Adrenal gland (tissue), 9 donors: ENCODE measurements at regions not wholly inside any gene's neighbourhood (a gene's known extent, or its start where the extent isn't known, plus 50 kb on each side); places are given as distances from the start of the nearest gene placed in this dataset.

Source experiments
- DNase-seq, 7 donors: peaks; one replicate each; pipeline ENCODE4 v3.0.0-alpha.2; 2019 to 2020
- H3K27ac ChIP-seq, 5 donors: fragments of 200-600 bp; sonication (generic) in 4 of 5; 1 replicate in 3 of 5; 2 replicates in 2 of 5; pipeline versions ENCODE4 v1.5.1 to v1.8.0; 2016 to 2020; ENCODE audit warnings: mild to moderate bottlenecking in 1 of 5
- H3K27me3 ChIP-seq: fragments of 200-600 bp; 2 replicates; pipeline ENCODE4 v1.8.0; 2021
- H3K36me3 ChIP-seq, 2 donors: fragments of 200-600 bp; replicated peaks in 1 of 2; 1 replicate in 1 of 2; 2 replicates in 1 of 2; pipeline versions ENCODE4 v1.5.1 to v1.8.0; 2018 to 2022
- H3K4me1 ChIP-seq, 2 donors: fragments of 200-600 bp; replicated peaks in 1 of 2; 1 replicate in 1 of 2; 2 replicates in 1 of 2; pipeline versions ENCODE4 v1.5.1 to v1.8.0; 2018 to 2021
- H3K4me3 ChIP-seq, 4 donors: fragments of 200-600 bp; sonication (generic) in 3 of 4; one replicate each; pipeline ENCODE4 v1.5.1; 2016 to 2018
- H3K9me3 ChIP-seq, 3 donors: fragments of 200-600 bp; sonication (generic) in 1 of 3; replicated peaks in 1 of 3; 1 replicate in 2 of 3; 2 replicates in 1 of 3; pipeline versions ENCODE4 v1.5.1 to v1.8.0; 2016 to 2021
- POLR2A ChIP-seq, 2 donors: fragments of 450-650 bp; IDR thresholded peaks; one replicate each; pipeline ENCODE4 v1.6.1; 2017; ENCODE audit warnings: antibody characterized with exemption in 2 of 2, mild to moderate bottlenecking in 2 of 2, moderate library complexity in 1 of 2
- WGBS, 4 donors: extraction: QIAGEN DNeasy Blood & Tissue Kit in 2 of 4; methylation state at CpG; one replicate each; pipeline versions ENCODE4 v1.1.5 to v1.1.7; 2013 to 2017; 5-methylcytosine and 5-hydroxymethylcytosine counted together
- intact Hi-C, 2 donors: fragments of 100-400 bp; cut with DNase I; formaldehyde crosslinking; loops; one replicate each; pipeline versions ENCODE4 v1.14.1 to v1.15.0; 2022 to 2023
- TF ChIP-seq, protein P1 (sequence below), 6 experiments: fragments of 450-650 bp in 4 of 6; fragments of 200-600 bp in 2 of 6; sonication (generic) in 1 of 6; IDR thresholded peaks; 1 replicate in 5 of 6; 2 replicates in 1 of 6; pipeline versions ENCODE4 v1.5.1 to v1.8.0; 2016 to 2021; ENCODE audit warnings: antibody characterized with exemption in 6 of 6, mild to moderate bottlenecking in 2 of 6, moderate library complexity in 1 of 6
- donor health status: healthy with polysubstance abuse.
- donor health status: Bipolar disorder and iron deficiency.
- donor health status: DM: yes; HTN: yes; CAD: no.
- donor health status: DM: no; HTN: no; CAD: no.
- donor health status: DM: no; HTN: no; CAD: no.

DNA sequence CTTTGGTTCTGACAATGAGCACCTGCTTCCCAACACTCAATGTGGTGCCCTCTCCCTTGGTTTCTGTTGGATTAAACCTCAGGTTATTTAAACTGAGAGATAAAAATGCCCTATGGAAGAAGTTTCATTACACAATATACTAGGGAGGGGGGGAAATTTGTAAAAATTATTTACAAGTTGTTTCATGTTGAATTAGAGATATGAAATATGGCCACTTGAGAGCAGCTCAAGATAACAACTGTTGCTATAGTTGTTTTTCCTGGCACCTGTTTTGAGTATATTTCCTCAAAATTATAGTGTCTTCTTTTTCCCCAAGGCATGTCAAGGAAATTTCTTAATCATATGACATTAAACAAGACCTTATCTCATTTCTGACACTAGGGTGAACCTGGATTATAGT is 101.7 kb upstream of the COL6A5 start:
- Histone ChIP-seq H3K36me3 (no peaks in the 10 kb centered on the region), H3K4me1 (no peaks in the 10 kb centered on the region), H3K9me3 (no peaks in the 10 kb centered on the region), H3K27me3 (peaks cover 5% of the 10 kb centered on the region), H3K4me3 (no peak overlapping the region), H3K27ac (no peak overlapping the region)
- intact Hi-C loops: no loop called here
- no peak for DNase-seq
- TF ChIP-seq, protein P1, sequence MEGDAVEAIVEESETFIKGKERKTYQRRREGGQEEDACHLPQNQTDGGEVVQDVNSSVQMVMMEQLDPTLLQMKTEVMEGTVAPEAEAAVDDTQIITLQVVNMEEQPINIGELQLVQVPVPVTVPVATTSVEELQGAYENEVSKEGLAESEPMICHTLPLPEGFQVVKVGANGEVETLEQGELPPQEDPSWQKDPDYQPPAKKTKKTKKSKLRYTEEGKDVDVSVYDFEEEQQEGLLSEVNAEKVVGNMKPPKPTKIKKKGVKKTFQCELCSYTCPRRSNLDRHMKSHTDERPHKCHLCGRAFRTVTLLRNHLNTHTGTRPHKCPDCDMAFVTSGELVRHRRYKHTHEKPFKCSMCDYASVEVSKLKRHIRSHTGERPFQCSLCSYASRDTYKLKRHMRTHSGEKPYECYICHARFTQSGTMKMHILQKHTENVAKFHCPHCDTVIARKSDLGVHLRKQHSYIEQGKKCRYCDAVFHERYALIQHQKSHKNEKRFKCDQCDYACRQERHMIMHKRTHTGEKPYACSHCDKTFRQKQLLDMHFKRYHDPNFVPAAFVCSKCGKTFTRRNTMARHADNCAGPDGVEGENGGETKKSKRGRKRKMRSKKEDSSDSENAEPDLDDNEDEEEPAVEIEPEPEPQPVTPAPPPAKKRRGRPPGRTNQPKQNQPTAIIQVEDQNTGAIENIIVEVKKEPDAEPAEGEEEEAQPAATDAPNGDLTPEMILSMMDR (IDR thresholded peaks at IDR 0.05): no peak
- no peak for TF ChIP-seq POLR2A (IDR thresholded peaks at IDR 0.05)

DNA sequence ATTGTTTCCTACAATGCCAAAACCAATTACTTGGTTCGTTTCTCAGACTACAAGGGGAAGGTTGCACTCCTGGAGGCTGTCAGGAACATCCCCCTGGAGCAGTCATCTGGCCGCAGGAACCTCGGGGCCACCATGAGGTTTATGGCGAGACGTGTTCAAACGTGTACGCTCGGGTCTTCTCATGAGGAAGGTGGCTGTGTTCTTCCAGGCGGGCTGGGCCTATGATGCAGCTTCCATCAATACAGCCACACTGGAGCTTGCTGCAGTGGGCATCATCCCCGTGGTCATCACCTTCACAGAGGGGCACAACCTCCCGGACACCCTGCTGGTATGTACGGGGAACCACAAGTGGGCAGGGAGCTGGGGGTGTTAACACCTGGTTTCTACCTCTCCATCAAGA is 94.5 kb upstream of the COL6A5 start:
- no peak overlapping the region for H3K4me3 ChIP-seq
- H3K36me3 ChIP-seq: no peaks in the 10 kb centered on the region
- no peak overlapping the region for H3K27ac ChIP-seq
- intact Hi-C loops: no loop called here
- WGBS, 4 donors: 78 to 90% (median 87%) methylated on average over 11 to 12 of the region's 12 CpGs
- H3K27me3 ChIP-seq: no peaks in the 10 kb centered on the region
- TF ChIP-seq POLR2A (IDR thresholded peaks at IDR 0.05): no peak
- TF ChIP-seq, protein P1 (IDR thresholded peaks at IDR 0.05): no peak
- H3K4me1 ChIP-seq: no peaks in the 10 kb centered on the region
- no peaks in the 10 kb centered on the region for H3K9me3 ChIP-seq
- DNase-seq: no peak

DNA sequence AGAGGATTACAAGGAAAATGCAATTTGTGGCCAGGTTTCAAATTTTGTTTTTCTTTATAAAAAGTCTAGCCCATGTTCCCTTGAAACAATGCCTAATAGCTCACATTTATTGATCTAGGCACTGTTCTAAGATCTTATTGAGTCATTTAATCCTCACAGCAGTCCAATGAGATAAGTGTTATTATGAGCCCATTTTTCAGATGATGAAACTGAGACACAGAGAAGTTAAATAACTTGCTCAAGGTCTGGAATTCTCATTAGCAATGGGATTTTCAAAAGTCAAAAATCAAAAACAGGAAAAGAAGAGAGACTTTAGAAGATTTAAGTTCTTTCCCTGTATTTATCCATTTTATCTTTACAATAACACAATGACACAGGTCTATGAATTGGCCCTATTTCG is 90.0 kb upstream of the COL6A5 start:
- intact Hi-C loops: no loop called here
- no peak overlapping the region for H3K4me3 ChIP-seq
- no peaks in the 10 kb centered on the region for H3K36me3 ChIP-seq
- no peak for DNase-seq
- TF ChIP-seq, protein P1 (IDR thresholded peaks at IDR 0.05): no peak
- no peak for TF ChIP-seq POLR2A (IDR thresholded peaks at IDR 0.05)
- peaks cover 11 to 20% of the 10 kb centered on the region in 2 donors for H3K4me1 ChIP-seq
- H3K27me3 ChIP-seq: no peaks in the 10 kb centered on the region
- 63 to 89% (median 76%) methylated on average over 1 of the region's 1 CpG for WGBS, 4 donors
- no peak overlapping the region for H3K27ac ChIP-seq
- H3K9me3 ChIP-seq: no peaks in the 10 kb centered on the region

DNA sequence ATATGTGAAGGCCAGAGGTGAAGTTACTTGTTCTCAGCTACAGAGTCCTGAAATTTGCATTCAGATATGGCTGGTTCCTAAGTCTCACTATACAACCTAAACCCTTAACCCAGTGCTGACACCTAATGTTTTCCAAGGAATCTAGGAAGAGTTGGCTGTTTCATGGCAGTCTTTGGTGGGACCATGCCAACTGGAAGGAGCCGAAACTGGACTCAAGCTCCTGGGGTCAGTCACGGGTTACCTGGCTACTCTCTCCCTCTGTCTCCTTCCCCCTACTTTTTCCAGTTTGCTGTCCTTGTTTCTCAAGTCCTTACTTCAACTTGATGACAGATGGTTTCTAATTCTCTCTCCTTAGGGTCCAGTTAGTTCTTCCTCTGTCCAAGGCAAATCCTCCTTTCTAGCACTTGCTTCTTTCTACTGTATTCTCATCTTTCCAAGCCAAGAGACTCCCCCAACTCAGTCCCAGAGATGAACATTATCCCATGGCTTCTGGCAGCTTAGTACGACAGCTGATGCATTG is 88.6 kb upstream of the COL6A5 start:
- Histone ChIP-seq H3K4me3 (no peak overlapping the region), H3K9me3 (no peaks in the 10 kb centered on the region), H3K27me3 (no peaks in the 10 kb centered on the region), H3K36me3 (no peaks in the 10 kb centered on the region), H3K4me1 (peaks cover 11 to 20% of the 10 kb centered on the region in 2 donors), H3K27ac (no peak overlapping the region)
- DNase-seq: no peak
- WGBS, 4 donors: 64 to 85% (median 76%) methylated on average over 3 of the region's 3 CpGs
- TF ChIP-seq, protein P1 (IDR thresholded peaks at IDR 0.05): no peak
- TF ChIP-seq POLR2A (IDR thresholded peaks at IDR 0.05): no peak
- intact Hi-C loops: no loop called here
